H1 (cell line): ENCODE measurements at regions not wholly inside any gene's neighbourhood (a gene's known extent, or its start where the extent isn't known, plus 50 kb on each side); places are given as distances from the start of the nearest gene placed in this dataset.
"Not testable (repeated sequence)": the region's sequence is repeated elsewhere in the genome, so short reads cannot be mapped to it uniquely, and the experiment has no call there.

ENCODE experiments used
- CTCF ChIA-PET: fragments of 300-600 bp; sonication (Branson Sonifier 250); formaldehyde crosslinking; loops from one replicate; lab custom pipeline; 2021; ENCODE audit not compliant: partially characterized antibody; lab: Charles Lee
- POLR2A ChIA-PET: fragments of 300-600 bp; sonication (Branson Sonifier 250); formaldehyde crosslinking; loops from one replicate; lab custom pipeline; 2021; ENCODE audit warnings: inconsistent platforms; ENCODE audit not compliant: partially characterized antibody; lab: Charles Lee
- DNase-seq, 2 experiments: peaks; one replicate each; pipeline versions ENCODE4 v3.0.0 to v3.0.0-alpha.2; 2010 to 2022; ENCODE audit warnings: low spot score in 2 of 2, low read depth in 1 of 2, mixed read lengths in 1 of 2
- FAIRE-seq: peaks from 2 replicates; lab custom pipeline; 2011; peaks lifted over from hg19 to GRCh38; lab: Jason Lieb, UNC
- H2AFZ ChIP-seq: 2 replicates; pipeline ENCODE4 v1.8.1; 2012; ENCODE audit warnings: low read length, inconsistent platforms
- H2AK5ac ChIP-seq: 2 replicates; pipeline ENCODE4 v1.6.1; 2013; ENCODE audit warnings: low read depth, low read length
- H2BK120ac ChIP-seq: replicated peaks from 2 replicates; pipeline ENCODE3; 2013; ENCODE audit warnings: low read depth, low read length, inconsistent platforms
- H2BK12ac ChIP-seq: 2 replicates; pipeline ENCODE4 v1.6.1; 2013; ENCODE audit warnings: low read depth, low read length
- H2BK15ac ChIP-seq: 2 replicates; pipeline ENCODE4 v1.6.1; 2013; ENCODE audit warnings: low read length
- H2BK20ac ChIP-seq: 2 replicates; pipeline ENCODE4 v1.6.1; 2013; ENCODE audit warnings: low read length
- H2BK5ac ChIP-seq: 2 replicates; pipeline ENCODE4 v1.6.1; 2013; ENCODE audit warnings: low read depth, low read length
- H3K14ac ChIP-seq: 2 replicates; pipeline ENCODE4 v1.6.1; 2013; ENCODE audit warnings: inconsistent platforms; ENCODE audit not compliant: insufficient read length
- H3K18ac ChIP-seq: 2 replicates; pipeline ENCODE4 v1.6.1; 2013; ENCODE audit warnings: low read length; ENCODE audit errors: extremely low read depth
- H3K23ac ChIP-seq: 2 replicates; pipeline ENCODE4 v1.6.1; 2013; ENCODE audit warnings: inconsistent platforms; ENCODE audit not compliant: insufficient read length
- H3K23me2 ChIP-seq: 2 replicates; pipeline ENCODE4 v1.6.1; 2013; ENCODE audit warnings: low read depth, low read length
- H3K27ac ChIP-seq: 2 replicates; pipeline ENCODE4 v1.6.1; 2011; ENCODE audit warnings: low read depth, low read length, inconsistent platforms
- H3K27me3 ChIP-seq, 4 experiments: replicated peaks in 1 of 4; 1 replicate in 1 of 4; 2 replicates in 3 of 4; pipeline versions ENCODE4 v1.6.1 to v1.8.1; 2011 to 2013; ENCODE audit warnings: low read length in 3 of 4, mild to moderate bottlenecking in 3 of 4, inconsistent platforms in 2 of 4, mixed read lengths in 2 of 4, moderate library complexity in 1 of 4; ENCODE audit not compliant: control insufficient read depth in 3 of 4, insufficient read depth in 3 of 4; ENCODE audit errors: extremely low read depth in 1 of 4
- H3K36me3 ChIP-seq, 4 experiments: 2 replicates each; pipeline versions ENCODE4 v1.6.1 to v1.8.1; 2011 to 2013; ENCODE audit warnings: mild to moderate bottlenecking in 4 of 4, low read length in 3 of 4, moderate library complexity in 2 of 4, control low read depth in 1 of 4, inconsistent platforms in 1 of 4; ENCODE audit not compliant: insufficient read depth in 4 of 4, control insufficient read depth in 2 of 4
- H3K4ac ChIP-seq: replicated peaks from 2 replicates; pipeline ENCODE3; 2013; ENCODE audit warnings: low read length, low read depth, mixed read lengths, inconsistent platforms; ENCODE audit not compliant: insufficient read length
- H3K4me1 ChIP-seq, 4 experiments: replicated peaks in 1 of 4; 1 replicate in 1 of 4; 2 replicates in 3 of 4; pipeline versions ENCODE4 v1.6.1 to v1.8.1; 2011 to 2013; ENCODE audit warnings: low read length in 3 of 4, inconsistent platforms in 2 of 4, mixed read lengths in 1 of 4; ENCODE audit not compliant: insufficient read depth in 4 of 4, control insufficient read depth in 3 of 4
- H3K4me2 ChIP-seq, 2 experiments: 2 replicates each; pipeline versions ENCODE4 v1.6.1 to v1.8.1; 2011 to 2013; ENCODE audit warnings: low read depth in 2 of 2, low read length in 2 of 2, control low read depth in 1 of 2, inconsistent platforms in 1 of 2, mild to moderate bottlenecking in 1 of 2; ENCODE audit not compliant: insufficient read depth in 1 of 2
- H3K4me3 ChIP-seq, 4 experiments: fragments of 200-600, 300-600 bp in 1 of 4; sonication (generic), shearing (Covaris generic), sonication (Bioruptor Twin) in 1 of 4; 2 replicates each; pipeline versions ENCODE4 v1.5.1 to v1.8.1; 2011 to 2016; ENCODE audit warnings: low read length in 4 of 4, low read depth in 3 of 4, control low read depth in 2 of 4, inconsistent platforms in 2 of 4, mild to moderate bottlenecking in 2 of 4, mixed read lengths in 1 of 4, moderate library complexity in 1 of 4; ENCODE audit not compliant: insufficient read depth in 2 of 4; ENCODE audit errors: extremely low read depth in 1 of 4
- H3K56ac ChIP-seq: replicated peaks from 2 replicates; pipeline ENCODE3; 2013; ENCODE audit warnings: low read depth, mild to moderate bottlenecking, mixed read lengths, low read length, inconsistent platforms; ENCODE audit not compliant: insufficient read length
- H3K79me1 ChIP-seq: 2 replicates; pipeline ENCODE4 v1.6.1; 2013; ENCODE audit warnings: low read depth, low read length, control low read depth
- H3K79me2 ChIP-seq, 2 experiments: 2 replicates each; pipeline versions ENCODE4 v1.6.1 to v1.8.1; 2012 to 2013; ENCODE audit warnings: low read length in 2 of 2, mild to moderate bottlenecking in 2 of 2, inconsistent platforms in 1 of 2; ENCODE audit not compliant: insufficient read depth in 2 of 2, control insufficient read depth in 1 of 2
- H3K9ac ChIP-seq, 4 experiments: replicated peaks in 1 of 4; 1 replicate in 1 of 4; 2 replicates in 3 of 4; pipeline versions ENCODE4 v1.6.1 to v1.8.1; 2011 to 2013; ENCODE audit warnings: low read depth in 3 of 4, low read length in 3 of 4, control low read depth in 2 of 4, mild to moderate bottlenecking in 2 of 4, moderate library complexity in 2 of 4, inconsistent platforms in 1 of 4; ENCODE audit errors: extremely low read depth in 1 of 4
- H3K9me3 ChIP-seq, 2 experiments: 2 replicates each; pipeline versions ENCODE4 v1.6.1 to v1.8.1; 2012 to 2013; ENCODE audit warnings: mild to moderate bottlenecking in 2 of 2, moderate library complexity in 2 of 2, control low read depth in 1 of 2, inconsistent platforms in 1 of 2, low read depth in 1 of 2, low read length in 1 of 2, mixed read lengths in 1 of 2; ENCODE audit not compliant: insufficient read depth in 2 of 2
- H4K20me1 ChIP-seq, 2 experiments: replicated peaks in 1 of 2; 2 replicates each; pipeline versions ENCODE3 to v1.8.1; 2011 to 2013; ENCODE audit warnings: inconsistent platforms in 2 of 2, low read length in 2 of 2, mild to moderate bottlenecking in 1 of 2; ENCODE audit not compliant: insufficient read depth in 2 of 2, control insufficient read depth in 1 of 2
- H4K5ac ChIP-seq: 2 replicates; pipeline ENCODE4 v1.6.1; 2013; ENCODE audit warnings: low read length, low read depth, mixed read lengths, inconsistent platforms; ENCODE audit not compliant: insufficient read length
- H4K8ac ChIP-seq: 2 replicates; pipeline ENCODE4 v1.8.0; 2013; ENCODE audit warnings: mild to moderate bottlenecking, moderate library complexity, low read length, inconsistent platforms; ENCODE audit not compliant: insufficient read depth; ENCODE audit errors: extremely low read depth
- H4K91ac ChIP-seq: replicated peaks from 2 replicates; pipeline ENCODE3; 2013; ENCODE audit warnings: low read length, mixed read lengths, inconsistent platforms; ENCODE audit not compliant: insufficient read length
- POLR2A ChIP-seq, 2 experiments: IDR thresholded peaks; 1 replicate in 1 of 2; 2 replicates in 1 of 2; pipeline ENCODE4 v1.6.1; 2011; ENCODE audit warnings: low read depth in 2 of 2, low read length in 2 of 2, mild to moderate bottlenecking in 2 of 2; ENCODE audit errors: control extremely low read depth in 1 of 2
- YY1 ChIP-seq: IDR thresholded peaks from 2 replicates; pipeline ENCODE4 v1.6.1; 2011; ENCODE audit warnings: low read depth, mild to moderate bottlenecking, low read length
- WGBS, 2 experiments: shearing (Covaris generic) in 1 of 2; methylation state at CpG; one replicate each; pipeline versions ENCODE4 v1.1.6 to v1.1.7; 2013 to 2015; ENCODE audit warnings: low lambda C conversion rate in 2 of 2, mixed read lengths in 2 of 2, inconsistent platforms in 1 of 2, low coverage in 1 of 2, missing lambda C conversion rate in 1 of 2; ENCODE audit not compliant: insufficient replicate concordance in 2 of 2, insufficient coverage in 1 of 2, insufficient read length in 1 of 2; ENCODE audit errors: extremely low coverage in 1 of 2, missing lambda C conversion rate in 1 of 2; 5-methylcytosine and 5-hydroxymethylcytosine counted together

DNA sequence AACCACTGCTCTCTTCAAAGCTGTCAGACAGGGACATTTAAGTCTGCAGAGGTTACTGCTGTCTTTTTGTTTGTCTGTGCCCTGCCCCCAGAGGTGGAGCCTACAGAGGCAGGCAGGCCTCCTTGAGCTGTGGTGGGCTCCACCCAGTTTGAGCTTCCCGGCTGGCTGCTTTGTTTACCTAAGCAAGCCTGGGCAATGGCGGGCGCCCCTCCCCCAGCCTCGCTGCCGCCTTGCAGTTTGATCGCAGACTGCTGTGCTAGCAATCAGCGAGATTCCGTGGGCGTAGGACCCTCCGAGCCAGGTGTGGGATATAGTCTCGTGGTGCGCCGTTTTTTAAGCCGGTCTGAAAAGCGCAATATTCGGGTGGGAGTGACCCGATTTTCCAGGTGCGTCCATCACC, 586.9 kb downstream of the HTR1B start:
- H4K20me1 ChIP-seq, FAIRE-seq, H3K9me3 ChIP-seq, H2BK120ac ChIP-seq, H3K79me1 ChIP-seq, H3K14ac ChIP-seq, H3K23me2 ChIP-seq, H3K18ac ChIP-seq, H2AK5ac ChIP-seq, H3K27ac ChIP-seq, H4K91ac ChIP-seq, H4K5ac ChIP-seq, H3K36me3 ChIP-seq, H2BK5ac ChIP-seq, H2BK12ac ChIP-seq, H3K56ac ChIP-seq, H3K79me2 ChIP-seq, H3K4me2 ChIP-seq, H3K23ac ChIP-seq, POLR2A ChIA-PET, H3K27me3 ChIP-seq, H4K8ac ChIP-seq, H2BK15ac ChIP-seq, H2BK20ac ChIP-seq, H3K4me1 ChIP-seq, H3K4ac ChIP-seq, H2AFZ ChIP-seq: not testable (repeated sequence)
- peak in 1 of 2 experiments; percentile 57; a peak in 1 of 3 replicates for TF ChIP-seq POLR2A (IDR thresholded peaks at IDR 0.05; ENCODE audit: control extremely low read depth in 1 of 2, low read depth in 2 of 2, low read length in 2 of 2)
- TF ChIP-seq YY1: peak; percentile 4; the same call in 1 of the 2 replicates
- CTCF ChIA-PET: interaction anchor here (0.8 to 2.1 kb wide), 8 partner anchors 9 to 858 kb away, joined by 3 to 9 read pairs (median 4); no protein-coding TSS in a partner anchor
- H3K9ac ChIP-seq: peak overlapping the region in 1 of 4 experiments; percentile 43; a peak in 3 of 7 replicates
- WGBS, 2 experiments: 26% methylated on average over 10 of the region's 18 CpGs; no CpG with 5 or more reads in 1 of the 2 experiments
- H3K4me3 ChIP-seq: peak overlapping the region in 2 of 4 experiments; percentile 30 to 36; a peak in 2 of 8 replicates
- peak in 1 of 2 experiments; percentile 60 for DNase-seq
